Upper lobe of right lung (tissue), 1 donor: ENCODE measurements at regions not wholly inside any gene's neighbourhood (a gene's known extent, or its start where the extent isn't known, plus 50 kb on each side); places are given as distances from the start of the nearest gene placed in this dataset.
A peak's percentile ranks its signal among the peaks of the same experiment; 100 is the strongest.

Experiments
- ATAC-seq: fragments of 200-7000 bp; cut with Tn5 transposase; one replicate; pipeline ENCODE4 v1.9.1; 2020; ENCODE audit warnings: mild to moderate bottlenecking, moderate library complexity
- DNase-seq: peaks from one replicate; pipeline ENCODE4 v3.0.0-alpha.2; 2020
- H3K27ac ChIP-seq: fragments of 200-600 bp; one replicate; pipeline ENCODE4 v1.8.0; 2022
- H3K27me3 ChIP-seq: fragments of 200-600 bp; one replicate; pipeline ENCODE4 v1.8.0; 2022; ENCODE audit warnings: mild to moderate bottlenecking
- H3K36me3 ChIP-seq: fragments of 200-600 bp; one replicate; pipeline ENCODE4 v1.8.0; 2022
- H3K4me1 ChIP-seq: fragments of 200-600 bp; one replicate; pipeline ENCODE4 v1.8.0; 2022
- H3K4me3 ChIP-seq: fragments of 200-600 bp; one replicate; pipeline ENCODE4 v1.8.0; 2022; ENCODE audit warnings: mild to moderate bottlenecking
- H3K9me3 ChIP-seq: fragments of 200-600 bp; one replicate; pipeline ENCODE4 v1.8.0; 2022
- CTCF ChIP-seq: fragments of 200-600 bp; IDR thresholded peaks from one replicate; pipeline ENCODE4 v1.8.0; 2022; ENCODE audit warnings: antibody characterized with exemption
- intact Hi-C: fragments of 100-400 bp; cut with DNase I; formaldehyde crosslinking; loops from one replicate; pipeline ENCODE4 v1.11.0; 2022
- donor health status: DM: no; HTN: yes; CAD: no; lungs with severe emphysema.

GRCh38 chr7:25558605-25559004, 330.3 kb upstream of the NPVF start:
- Histone ChIP-seq H3K9me3 (no peaks in the 10 kb centered on the region), H3K27me3 (no peaks in the 10 kb centered on the region), H3K4me3 (no peak overlapping the region), H3K27ac (no peak overlapping the region), H3K4me1 (no peaks in the 10 kb centered on the region), H3K36me3 (no peaks in the 10 kb centered on the region)
- no peak for TF ChIP-seq CTCF
- DNase-seq (no peak), ATAC-seq (no peak)
- intact Hi-C loops: no loop called here

GRCh38 chr7:25559581-25560367, 331.5 kb upstream of the NPVF start:
- Histone ChIP-seq H3K27ac (no peak overlapping the region), H3K36me3 (no peaks in the 10 kb centered on the region), H3K4me3 (no peak overlapping the region), H3K27me3 (no peaks in the 10 kb centered on the region), H3K9me3 (no peaks in the 10 kb centered on the region), H3K4me1 (no peaks in the 10 kb centered on the region)
- no peak for DNase-seq
- no peak for ATAC-seq
- no peak for TF ChIP-seq CTCF
- intact Hi-C loops: no loop called here

- no peak for TF ChIP-seq CTCF
- intact Hi-C loops: no loop called here
- Histone ChIP-seq H3K4me3 (no peak overlapping the region), H3K36me3 (no peaks in the 10 kb centered on the region), H3K27ac (no peak overlapping the region), H3K27me3 (no peaks in the 10 kb centered on the region), H3K4me1 (no peaks in the 10 kb centered on the region), H3K9me3 (no peaks in the 10 kb centered on the region)
- no peak for DNase-seq
- no peak for ATAC-seq
Measured at GRCh38 chr7:25562673-25563182, 334.4 kb upstream of the NPVF start.

- no peak for TF ChIP-seq CTCF
- H3K9me3 ChIP-seq: no peaks in the 10 kb centered on the region
- no peak overlapping the region for H3K4me3 ChIP-seq
- DNase-seq (no peak), ATAC-seq (no peak)
- no peaks in the 10 kb centered on the region for H3K36me3 ChIP-seq
- no peaks in the 10 kb centered on the region for H3K4me1 ChIP-seq
- H3K27me3 ChIP-seq: no peaks in the 10 kb centered on the region
- intact Hi-C loops: loop anchor here (5.0 kb wide), 2 partner anchors 173 to 308 kb away; no protein-coding TSS in a partner anchor
- no peak overlapping the region for H3K27ac ChIP-seq
Measured at GRCh38 chr7:25565002-25565401, 336.7 kb upstream of the NPVF start.

GRCh38 chr7:25565949-25566348, 337.7 kb upstream of the NPVF start:
- DNase-seq (no peak), ATAC-seq (peak; percentile 75)
- Histone ChIP-seq H3K27ac (no peak overlapping the region), H3K36me3 (no peaks in the 10 kb centered on the region), H3K27me3 (no peaks in the 10 kb centered on the region), H3K9me3 (no peaks in the 10 kb centered on the region), H3K4me3 (no peak overlapping the region), H3K4me1 (no peaks in the 10 kb centered on the region)
- intact Hi-C loops: loop anchor here (5.0 kb wide), 2 partner anchors 174 to 309 kb away; no protein-coding TSS in a partner anchor
- TF ChIP-seq CTCF: peak; percentile 100
